ENCODE measurements at regions not wholly inside any gene's neighbourhood (a gene's known extent, or its start where the extent isn't known, plus 50 kb on each side); places are given as distances from the start of the nearest gene placed in this dataset.

GRCh38 chr10:29005988-29006387 is 282.9 kb upstream of the LYZL1 start:
- no peak for TF ChIP-seq CTCF (IDR thresholded peaks at IDR 0.05)
- no peak for TF ChIP-seq POLR2A (IDR thresholded peaks at IDR 0.05)
